Testis (tissue), 2 donors: ENCODE measurements at regions not wholly inside any gene's neighbourhood (a gene's known extent, or its start where the extent isn't known, plus 50 kb on each side); places are given as distances from the start of the nearest gene placed in this dataset.

Source experiments
- CTCF ChIP-seq, 3 experiments: fragments of 450-650 bp in 2 of 3; fragments of 200-600 bp in 1 of 3; sonication (generic) in 1 of 3; IDR thresholded peaks; one replicate each; pipeline ENCODE4 v1.5.1; 2016 to 2019; ENCODE audit warnings: antibody characterized with exemption in 3 of 3, mild to moderate bottlenecking in 2 of 3, moderate library complexity in 1 of 3
- POLR2A ChIP-seq: fragments of 450-650 bp; IDR thresholded peaks from one replicate; pipeline ENCODE4 v1.6.1; 2017; ENCODE audit warnings: antibody characterized with exemption, mild to moderate bottlenecking, moderate library complexity

DNA sequence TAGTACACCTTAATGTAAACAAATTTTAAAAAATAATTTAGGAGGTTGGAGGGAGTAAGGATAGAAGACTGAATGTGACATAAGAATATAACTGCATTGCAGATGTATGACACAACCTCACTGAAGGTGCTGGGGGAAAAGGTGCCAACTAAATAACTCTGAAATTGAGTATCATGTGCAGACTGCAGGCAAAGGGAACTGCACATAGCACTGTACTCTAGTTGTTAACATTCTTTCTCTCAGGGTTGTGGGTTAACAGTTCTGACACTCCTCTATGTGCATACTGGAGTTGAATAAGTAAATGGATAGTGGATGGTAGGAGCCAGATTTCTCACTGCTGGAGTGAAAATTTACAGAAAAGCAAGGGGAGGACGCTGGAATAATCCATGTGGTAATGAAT lies 451.9 kb upstream of the CDH4 start:
- TF ChIP-seq CTCF (IDR thresholded peaks at IDR 0.05) (no peak), POLR2A (no peak)
